ENCODE measurements at regions not wholly inside any gene's neighbourhood (a gene's known extent, or its start where the extent isn't known, plus 50 kb on each side); places are given as distances from the start of the nearest gene placed in this dataset.

DNA sequence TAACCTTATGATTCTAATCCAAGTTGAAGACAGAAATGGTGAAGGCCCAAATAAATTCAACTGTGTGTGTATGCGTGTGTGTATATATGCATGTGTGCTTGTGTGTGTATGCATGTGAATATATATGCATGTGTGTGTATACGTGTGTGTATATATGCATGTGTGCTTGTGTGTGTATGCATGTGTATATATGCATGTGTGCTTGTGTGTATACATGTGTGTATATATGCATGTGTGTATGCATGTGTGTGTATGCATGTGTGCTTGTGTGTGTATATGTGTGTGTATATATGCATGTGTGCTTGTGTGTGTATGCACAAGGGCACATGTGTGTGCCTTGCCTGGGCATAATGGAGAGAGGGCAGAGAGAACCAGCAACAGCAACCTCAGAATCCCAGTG lies 184.7 kb upstream of the PLPP4 start:
- H3K27ac Mint-ChIP-seq (ENCODE audit: unreplicated experiment): no peak overlapping the region
- CTCF ChIA-PET: interaction anchor here (0.6 kb wide), 1 partner anchor 17 kb away, joined by 4 read pairs; no protein-coding TSS in a partner anchor
- TF ChIP-seq, protein P1, sequence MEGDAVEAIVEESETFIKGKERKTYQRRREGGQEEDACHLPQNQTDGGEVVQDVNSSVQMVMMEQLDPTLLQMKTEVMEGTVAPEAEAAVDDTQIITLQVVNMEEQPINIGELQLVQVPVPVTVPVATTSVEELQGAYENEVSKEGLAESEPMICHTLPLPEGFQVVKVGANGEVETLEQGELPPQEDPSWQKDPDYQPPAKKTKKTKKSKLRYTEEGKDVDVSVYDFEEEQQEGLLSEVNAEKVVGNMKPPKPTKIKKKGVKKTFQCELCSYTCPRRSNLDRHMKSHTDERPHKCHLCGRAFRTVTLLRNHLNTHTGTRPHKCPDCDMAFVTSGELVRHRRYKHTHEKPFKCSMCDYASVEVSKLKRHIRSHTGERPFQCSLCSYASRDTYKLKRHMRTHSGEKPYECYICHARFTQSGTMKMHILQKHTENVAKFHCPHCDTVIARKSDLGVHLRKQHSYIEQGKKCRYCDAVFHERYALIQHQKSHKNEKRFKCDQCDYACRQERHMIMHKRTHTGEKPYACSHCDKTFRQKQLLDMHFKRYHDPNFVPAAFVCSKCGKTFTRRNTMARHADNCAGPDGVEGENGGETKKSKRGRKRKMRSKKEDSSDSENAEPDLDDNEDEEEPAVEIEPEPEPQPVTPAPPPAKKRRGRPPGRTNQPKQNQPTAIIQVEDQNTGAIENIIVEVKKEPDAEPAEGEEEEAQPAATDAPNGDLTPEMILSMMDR (IDR thresholded peaks at IDR 0.05; ENCODE audit: unreplicated experiment): no peak
- DNase-seq: no peak
- no peaks in the 10 kb centered on the region for H3K27me3 Mint-ChIP-seq (ENCODE audit: unreplicated experiment)
- no peaks in the 10 kb centered on the region for H3K36me3 Mint-ChIP-seq (ENCODE audit: insufficient read depth, unreplicated experiment)
- no peaks in the 10 kb centered on the region for H3K9me3 Mint-ChIP-seq (ENCODE audit: low read depth, unreplicated experiment)
- intact Hi-C loops (cut with micrococcal nuclease; ENCODE audit: unreplicated experiment): no loop called here
- H3K4me3 Mint-ChIP-seq (ENCODE audit: low read depth, unreplicated experiment): no peak overlapping the region
- BruUV-seq (replicated peaks): no TSS peak
- H3K4me1 Mint-ChIP-seq (ENCODE audit: low read depth, unreplicated experiment): no peaks in the 10 kb centered on the region

DNA sequence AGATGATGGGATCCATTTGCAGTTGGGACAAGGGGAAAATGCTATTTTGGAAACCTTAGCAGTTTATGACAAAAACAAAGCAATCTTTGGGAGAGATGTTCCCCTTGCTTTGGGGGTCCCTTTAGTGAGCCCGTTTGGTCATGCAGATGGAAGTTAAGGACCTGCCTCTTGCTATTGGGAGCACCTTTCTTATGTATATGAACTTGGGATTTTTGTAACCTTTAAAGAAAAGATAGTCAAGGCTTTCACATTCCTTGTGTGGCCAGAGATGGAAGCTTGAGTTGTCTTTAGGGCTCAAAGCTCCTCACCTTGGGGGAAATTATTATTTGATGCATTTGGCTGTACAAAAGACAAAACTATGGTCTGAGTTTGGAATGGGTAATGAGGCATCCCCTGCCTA lies 179.0 kb upstream of the PLPP4 start:
- Mint-ChIP-seq H3K36me3 (ENCODE audit: insufficient read depth, unreplicated experiment) (no peaks in the 10 kb centered on the region), H3K4me3 (ENCODE audit: low read depth, unreplicated experiment) (no peak overlapping the region), H3K4me1 (ENCODE audit: low read depth, unreplicated experiment) (no peaks in the 10 kb centered on the region), H3K9me3 (ENCODE audit: low read depth, unreplicated experiment) (no peaks in the 10 kb centered on the region), H3K27ac (ENCODE audit: unreplicated experiment) (no peak overlapping the region), H3K27me3 (ENCODE audit: unreplicated experiment) (no peaks in the 10 kb centered on the region)
- TF ChIP-seq, protein P1 (IDR thresholded peaks at IDR 0.05; ENCODE audit: unreplicated experiment): no peak
- no TSS peak for BruUV-seq (replicated peaks)
- CTCF ChIA-PET: no interaction called here
- intact Hi-C loops (cut with micrococcal nuclease; ENCODE audit: unreplicated experiment): no loop called here
- no peak for DNase-seq

DNA sequence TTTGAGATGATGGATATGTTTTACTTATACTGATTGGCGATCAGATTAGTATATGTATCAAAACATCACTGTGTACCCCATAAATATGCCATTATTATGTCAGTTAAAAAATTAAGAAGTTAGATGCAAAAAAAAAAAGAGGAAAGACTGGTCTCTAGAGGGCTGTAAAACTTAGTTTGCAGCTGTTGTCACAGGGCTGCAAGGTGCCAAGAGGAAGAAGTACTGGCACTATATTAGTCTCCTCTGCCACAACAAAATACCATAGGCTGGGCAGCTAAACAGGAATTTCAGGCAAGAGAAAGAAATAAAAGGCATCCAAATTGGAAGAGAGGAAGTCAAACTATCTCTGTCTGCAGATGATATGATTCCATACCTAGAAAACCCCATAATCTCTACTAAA lies 177.8 kb upstream of the PLPP4 start:
- TF ChIP-seq, protein P1 (IDR thresholded peaks at IDR 0.05; ENCODE audit: unreplicated experiment): no peak
- BruUV-seq (replicated peaks): no TSS peak
- CTCF ChIA-PET: no interaction called here
- no peak for DNase-seq
- intact Hi-C loops (cut with micrococcal nuclease; ENCODE audit: unreplicated experiment): no loop called here
- Mint-ChIP-seq H3K27ac (ENCODE audit: unreplicated experiment) (no peak overlapping the region), H3K4me1 (ENCODE audit: low read depth, unreplicated experiment) (no peaks in the 10 kb centered on the region), H3K4me3 (ENCODE audit: low read depth, unreplicated experiment) (no peak overlapping the region), H3K9me3 (ENCODE audit: low read depth, unreplicated experiment) (no peaks in the 10 kb centered on the region), H3K36me3 (ENCODE audit: insufficient read depth, unreplicated experiment) (no peaks in the 10 kb centered on the region), H3K27me3 (ENCODE audit: unreplicated experiment) (no peaks in the 10 kb centered on the region)

GRCh38 chr10:120282421-120282820 lies 174.6 kb upstream of the PLPP4 start:
- TF ChIP-seq, protein P1 (IDR thresholded peaks at IDR 0.05; ENCODE audit: unreplicated experiment): no peak
- no peak for DNase-seq
- no peaks in the 10 kb centered on the region for H3K36me3 Mint-ChIP-seq (ENCODE audit: insufficient read depth, unreplicated experiment)
- no peak overlapping the region for H3K27ac Mint-ChIP-seq (ENCODE audit: unreplicated experiment)
- no peaks in the 10 kb centered on the region for H3K9me3 Mint-ChIP-seq (ENCODE audit: low read depth, unreplicated experiment)
- H3K4me3 Mint-ChIP-seq (ENCODE audit: low read depth, unreplicated experiment): no peak overlapping the region
- H3K4me1 Mint-ChIP-seq (ENCODE audit: low read depth, unreplicated experiment): no peaks in the 10 kb centered on the region
- no TSS peak for BruUV-seq (replicated peaks)
- intact Hi-C loops (cut with micrococcal nuclease; ENCODE audit: unreplicated experiment): no loop called here
- no peaks in the 10 kb centered on the region for H3K27me3 Mint-ChIP-seq (ENCODE audit: unreplicated experiment)
- CTCF ChIA-PET: no interaction called here
